OCI-LY3 (cell line): ENCODE measurements at regions not wholly inside any gene's neighbourhood (a gene's known extent, or its start where the extent isn't known, plus 50 kb on each side); places are given as distances from the start of the nearest gene placed in this dataset.

Experiments
- EZH2phosphoT487 ChIP-seq: fragments of 200-600 bp; shearing (Covaris generic); IDR thresholded peaks from 2 replicates; pipeline ENCODE4 v1.6.1; 2018; ENCODE audit warnings: antibody characterized with exemption, mixed run types, low read depth
- TF ChIP-seq, protein P1 (sequence below): fragments of 200-600, 300-600 bp; sonication (generic); IDR thresholded peaks from 2 replicates; pipeline ENCODE4 v1.5.1; 2014; ENCODE audit warnings: antibody characterized with exemption, low read length, low read depth

DNA sequence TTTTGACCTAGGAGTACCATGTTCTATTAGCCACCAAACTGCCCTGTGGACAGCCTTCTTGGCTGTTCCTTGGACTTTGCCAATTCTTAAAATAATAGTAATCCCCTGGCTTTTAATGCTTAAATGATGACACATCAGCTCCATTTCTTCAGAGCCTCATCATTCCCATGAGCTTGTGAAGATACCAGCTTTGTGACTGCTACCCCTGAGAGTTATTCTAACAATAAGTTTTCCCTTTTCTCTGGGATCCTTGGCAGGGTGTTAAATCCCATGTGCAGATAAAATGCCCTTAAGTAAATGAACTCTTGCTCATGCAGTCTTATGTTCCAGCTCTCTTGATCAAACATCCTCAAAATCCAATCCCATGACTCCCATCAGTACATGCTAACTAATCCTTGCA, 415.3 kb downstream of the CETN3 start:
- TF ChIP-seq, protein P1, sequence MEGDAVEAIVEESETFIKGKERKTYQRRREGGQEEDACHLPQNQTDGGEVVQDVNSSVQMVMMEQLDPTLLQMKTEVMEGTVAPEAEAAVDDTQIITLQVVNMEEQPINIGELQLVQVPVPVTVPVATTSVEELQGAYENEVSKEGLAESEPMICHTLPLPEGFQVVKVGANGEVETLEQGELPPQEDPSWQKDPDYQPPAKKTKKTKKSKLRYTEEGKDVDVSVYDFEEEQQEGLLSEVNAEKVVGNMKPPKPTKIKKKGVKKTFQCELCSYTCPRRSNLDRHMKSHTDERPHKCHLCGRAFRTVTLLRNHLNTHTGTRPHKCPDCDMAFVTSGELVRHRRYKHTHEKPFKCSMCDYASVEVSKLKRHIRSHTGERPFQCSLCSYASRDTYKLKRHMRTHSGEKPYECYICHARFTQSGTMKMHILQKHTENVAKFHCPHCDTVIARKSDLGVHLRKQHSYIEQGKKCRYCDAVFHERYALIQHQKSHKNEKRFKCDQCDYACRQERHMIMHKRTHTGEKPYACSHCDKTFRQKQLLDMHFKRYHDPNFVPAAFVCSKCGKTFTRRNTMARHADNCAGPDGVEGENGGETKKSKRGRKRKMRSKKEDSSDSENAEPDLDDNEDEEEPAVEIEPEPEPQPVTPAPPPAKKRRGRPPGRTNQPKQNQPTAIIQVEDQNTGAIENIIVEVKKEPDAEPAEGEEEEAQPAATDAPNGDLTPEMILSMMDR = no peak
- no peak for TF ChIP-seq EZH2phosphoT487
